ENCODE measurements at regions not wholly inside any gene's neighbourhood (a gene's known extent, or its start where the extent isn't known, plus 50 kb on each side); places are given as distances from the start of the nearest gene placed in this dataset.
"Not testable (repeated sequence)": the region's sequence is repeated elsewhere in the genome, so short reads cannot be mapped to it uniquely, and the experiment has no call there.

DNA sequence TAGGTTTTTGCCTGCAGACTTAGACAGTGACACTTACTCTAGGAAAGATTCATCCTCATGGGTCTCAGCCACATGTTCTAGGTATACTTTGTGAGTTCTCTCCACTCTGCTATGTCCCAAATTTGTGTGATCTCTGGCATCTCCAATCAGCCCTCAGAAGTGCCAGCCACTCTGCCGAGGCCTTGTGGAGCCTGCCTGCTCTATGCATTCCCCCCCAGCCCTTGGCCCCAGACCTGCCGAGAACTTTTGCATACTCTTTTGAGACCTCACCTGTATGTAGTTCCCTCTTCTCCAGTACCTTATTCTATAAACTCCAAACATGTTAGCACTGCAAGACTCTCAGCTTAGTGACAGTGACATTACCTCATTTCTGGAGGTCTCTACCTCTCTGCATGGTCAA is 2170.5 kb upstream of the DEFB115 start:
- Histone ChIP-seq H3K27me3 (ENCODE audit: control insufficient read depth in 2 of 2, insufficient read depth in 2 of 2, low read length in 2 of 2) (no peaks in the 10 kb centered on the region), H3K36me3 (ENCODE audit: control insufficient read depth in 2 of 2, extremely low read depth in 1 of 2, insufficient read depth in 2 of 2, low read length in 2 of 2) (no peaks in the 10 kb centered on the region), H3K79me2 (ENCODE audit: control insufficient read depth, insufficient read depth, low read length) (no peaks in the 10 kb centered on the region), H3K4me3 (replicated peaks in 1 of 3; ENCODE audit: insufficient read depth in 1 of 3, low read depth in 1 of 3, low read length in 3 of 3) (no peak overlapping the region), H3K9me1 (replicated peaks; ENCODE audit: control insufficient read depth, extremely low read depth, insufficient read depth, low read length) (no peaks in the 10 kb centered on the region), H3K27ac (ENCODE audit: insufficient read depth, low read depth, low read length) (no peak overlapping the region), H4K20me1 (replicated peaks; ENCODE audit: control insufficient read depth, extremely low read depth, insufficient read depth, low read length) (no peaks in the 10 kb centered on the region), H2AFZ (ENCODE audit: low read depth, low read length) (no peak overlapping the region), H3K4me1 (ENCODE audit: control insufficient read depth, extremely low read depth, insufficient read depth, low read length) (no peaks in the 10 kb centered on the region), H3K9me3 (replicated peaks; ENCODE audit: control insufficient read depth, insufficient read depth, low read length) (peaks cover 8% of the 10 kb centered on the region), H3K9ac (replicated peaks; ENCODE audit: extremely low read depth, insufficient read depth, low read length) (no peak overlapping the region), H3K4me2 (ENCODE audit: insufficient read depth, low read length) (no peak overlapping the region)
- no peak for DNase-seq (ENCODE audit: low read depth, low spot score)
- intact Hi-C loops (cut with micrococcal nuclease): no loop called here
- dilution Hi-C loops (cut with MboI; ENCODE audit: extremely low pct_ligation_motif_present, low sequenced_read_pairs): no loop called here
- CTCF ChIA-PET: no interaction called here
- POLR2A ChIA-PET: no interaction called here
- no TSS peak for BruUV-seq (replicated peaks)
- TF ChIP-seq, protein P1, sequence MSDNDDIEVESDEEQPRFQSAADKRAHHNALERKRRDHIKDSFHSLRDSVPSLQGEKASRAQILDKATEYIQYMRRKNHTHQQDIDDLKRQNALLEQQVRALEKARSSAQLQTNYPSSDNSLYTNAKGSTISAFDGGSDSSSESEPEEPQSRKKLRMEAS (IDR thresholded peaks at IDR 0.05; ENCODE audit: insufficient read depth, insufficient read length): no peak
- TF ChIP-seq POLR2AphosphoS5 (IDR thresholded peaks at IDR 0.05; ENCODE audit: insufficient read depth, low read depth, low read length): no peak
- TF ChIP-seq JUN (IDR thresholded peaks at IDR 0.05; ENCODE audit: borderline replicate concordance, insufficient read depth, insufficient read length, low read depth): no peak
- TF ChIP-seq POLR2A (IDR thresholded peaks at IDR 0.05; ENCODE audit: low read depth, low read length): no peak
- TF ChIP-seq FOS (IDR thresholded peaks at IDR 0.05; ENCODE audit: borderline replicate concordance, insufficient read depth, low read length): no peak
- no peak for FAIRE-seq

DNA sequence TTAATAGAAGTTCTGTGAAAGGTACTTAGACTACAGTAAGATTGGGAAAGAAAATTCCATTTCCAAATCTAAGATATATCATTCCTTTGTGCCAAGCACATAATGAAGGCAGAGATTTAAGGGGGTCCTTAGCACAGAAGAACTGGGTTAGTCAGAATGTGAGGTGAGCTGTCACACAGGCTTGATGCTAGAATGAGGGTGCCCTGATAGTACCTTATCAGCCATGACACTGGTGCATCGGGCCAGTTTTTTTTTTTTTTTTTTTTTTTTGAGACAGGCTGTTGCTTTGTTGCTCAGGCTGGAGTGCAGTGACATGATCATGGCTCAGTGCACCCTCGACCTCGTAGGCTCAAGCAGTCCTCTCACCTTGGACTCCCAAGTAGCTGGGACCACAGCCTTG is 2169.6 kb upstream of the DEFB115 start:
- H3K79me2 ChIP-seq (ENCODE audit: control insufficient read depth, insufficient read depth, low read length); dilution Hi-C loops (cut with MboI; ENCODE audit: extremely low pct_ligation_motif_present, low sequenced_read_pairs); H2AFZ ChIP-seq (ENCODE audit: low read depth, low read length); H3K27me3 ChIP-seq (ENCODE audit: control insufficient read depth in 2 of 2, insufficient read depth in 2 of 2, low read length in 2 of 2); H3K4me2 ChIP-seq (ENCODE audit: insufficient read depth, low read length); H3K36me3 ChIP-seq (ENCODE audit: control insufficient read depth in 2 of 2, extremely low read depth in 1 of 2, insufficient read depth in 2 of 2, low read length in 2 of 2); H3K4me1 ChIP-seq (ENCODE audit: control insufficient read depth, extremely low read depth, insufficient read depth, low read length); H4K20me1 ChIP-seq (replicated peaks; ENCODE audit: control insufficient read depth, extremely low read depth, insufficient read depth, low read length); BruUV-seq (replicated peaks); DNase-seq (ENCODE audit: low read depth, low spot score); CTCF ChIA-PET; H3K9me3 ChIP-seq (replicated peaks; ENCODE audit: control insufficient read depth, insufficient read depth, low read length); H3K4me3 ChIP-seq (replicated peaks in 1 of 3; ENCODE audit: insufficient read depth in 1 of 3, low read depth in 1 of 3, low read length in 3 of 3); H3K9ac ChIP-seq (replicated peaks; ENCODE audit: extremely low read depth, insufficient read depth, low read length); POLR2A ChIA-PET; FAIRE-seq; H3K9me1 ChIP-seq (replicated peaks; ENCODE audit: control insufficient read depth, extremely low read depth, insufficient read depth, low read length); H3K27ac ChIP-seq (ENCODE audit: insufficient read depth, low read depth, low read length); intact Hi-C loops (cut with micrococcal nuclease): not testable (repeated sequence)

- H3K9me1 ChIP-seq (replicated peaks; ENCODE audit: control insufficient read depth, extremely low read depth, insufficient read depth, low read length); H3K27me3 ChIP-seq (ENCODE audit: control insufficient read depth in 2 of 2, insufficient read depth in 2 of 2, low read length in 2 of 2); intact Hi-C loops (cut with micrococcal nuclease); CTCF ChIA-PET; H3K4me1 ChIP-seq (ENCODE audit: control insufficient read depth, extremely low read depth, insufficient read depth, low read length); H3K36me3 ChIP-seq (ENCODE audit: control insufficient read depth in 2 of 2, extremely low read depth in 1 of 2, insufficient read depth in 2 of 2, low read length in 2 of 2); H3K4me3 ChIP-seq (replicated peaks in 1 of 3; ENCODE audit: insufficient read depth in 1 of 3, low read depth in 1 of 3, low read length in 3 of 3); H4K20me1 ChIP-seq (replicated peaks; ENCODE audit: control insufficient read depth, extremely low read depth, insufficient read depth, low read length); H3K9me3 ChIP-seq (replicated peaks; ENCODE audit: control insufficient read depth, insufficient read depth, low read length); H3K4me2 ChIP-seq (ENCODE audit: insufficient read depth, low read length); dilution Hi-C loops (cut with MboI; ENCODE audit: extremely low pct_ligation_motif_present, low sequenced_read_pairs); BruUV-seq (replicated peaks); H2AFZ ChIP-seq (ENCODE audit: low read depth, low read length); DNase-seq (ENCODE audit: low read depth, low spot score); H3K79me2 ChIP-seq (ENCODE audit: control insufficient read depth, insufficient read depth, low read length); H3K27ac ChIP-seq (ENCODE audit: insufficient read depth, low read depth, low read length); H3K9ac ChIP-seq (replicated peaks; ENCODE audit: extremely low read depth, insufficient read depth, low read length); POLR2A ChIA-PET; FAIRE-seq: not testable (repeated sequence)
Observed at GRCh38 chr20:29088472-29088871, 2169.0 kb upstream of the DEFB115 start.

GRCh38 chr20:29089409-29089808 is 2168.1 kb upstream of the DEFB115 start:
- H3K4me2 ChIP-seq (ENCODE audit: insufficient read depth, low read length); H3K79me2 ChIP-seq (ENCODE audit: control insufficient read depth, insufficient read depth, low read length); H3K4me1 ChIP-seq (ENCODE audit: control insufficient read depth, extremely low read depth, insufficient read depth, low read length); H3K27me3 ChIP-seq (ENCODE audit: control insufficient read depth in 2 of 2, insufficient read depth in 2 of 2, low read length in 2 of 2); H3K36me3 ChIP-seq (ENCODE audit: control insufficient read depth in 2 of 2, extremely low read depth in 1 of 2, insufficient read depth in 2 of 2, low read length in 2 of 2); H3K9me1 ChIP-seq (replicated peaks; ENCODE audit: control insufficient read depth, extremely low read depth, insufficient read depth, low read length); H3K4me3 ChIP-seq (replicated peaks in 1 of 3; ENCODE audit: insufficient read depth in 1 of 3, low read depth in 1 of 3, low read length in 3 of 3); H2AFZ ChIP-seq (ENCODE audit: low read depth, low read length); intact Hi-C loops (cut with micrococcal nuclease); POLR2A ChIA-PET; CTCF ChIA-PET; H4K20me1 ChIP-seq (replicated peaks; ENCODE audit: control insufficient read depth, extremely low read depth, insufficient read depth, low read length); BruUV-seq (replicated peaks); DNase-seq (ENCODE audit: low read depth, low spot score); H3K9me3 ChIP-seq (replicated peaks; ENCODE audit: control insufficient read depth, insufficient read depth, low read length); H3K9ac ChIP-seq (replicated peaks; ENCODE audit: extremely low read depth, insufficient read depth, low read length); dilution Hi-C loops (cut with MboI; ENCODE audit: extremely low pct_ligation_motif_present, low sequenced_read_pairs); H3K27ac ChIP-seq (ENCODE audit: insufficient read depth, low read depth, low read length); FAIRE-seq: not testable (repeated sequence)

Data from endothelial cell of umbilical vein (primary cell).